Esophagus muscularis mucosa (tissue), 4 donors: ENCODE measurements at regions not wholly inside any gene's neighbourhood (a gene's known extent, or its start where the extent isn't known, plus 50 kb on each side); places are given as distances from the start of the nearest gene placed in this dataset.

ENCODE experiments used
- DNase-seq: peaks from one replicate; pipeline ENCODE4 v3.0.0-alpha.2; 2017; ENCODE audit errors: extremely low spot score
- H3K27ac ChIP-seq, 4 donors: fragments of 200-600 bp; sonication (generic); replicated peaks in 1 of 4; 1 replicate in 3 of 4; 2 replicates in 1 of 4; pipeline ENCODE4 v1.5.1; 2016 to 2019; ENCODE audit warnings: mild to moderate bottlenecking in 1 of 4
- H3K27me3 ChIP-seq, 4 donors: fragments of 200-600 bp; sonication (generic); one replicate each; pipeline versions ENCODE4 v1.5.1 to v1.6.0; 2016 to 2019
- H3K36me3 ChIP-seq, 4 donors: fragments of 200-600 bp; sonication (generic); one replicate each; pipeline ENCODE4 v1.5.1; 2016 to 2019
- H3K4me1 ChIP-seq, 4 donors: fragments of 200-600 bp; sonication (generic); one replicate each; pipeline ENCODE4 v1.5.1; 2016 to 2019
- H3K4me3 ChIP-seq, 4 donors: fragments of 200-600 bp; sonication (generic); 1 replicate in 2 of 4; 2 replicates in 2 of 4; pipeline ENCODE4 v1.5.1; 2016 to 2019; ENCODE audit warnings: mild to moderate bottlenecking in 4 of 4, moderate library complexity in 1 of 4
- H3K9me3 ChIP-seq, 4 donors: fragments of 200-600 bp; sonication (generic); 1 replicate in 3 of 4; 2 replicates in 1 of 4; pipeline ENCODE4 v1.5.1; 2016 to 2019
- EP300 ChIP-seq: sonication (generic); formaldehyde crosslinking; IDR thresholded peaks from one replicate; pipeline ENCODE4 v1.6.1; 2017; ENCODE audit warnings: antibody characterized with exemption
- POLR2A ChIP-seq: fragments of 450-650 bp; IDR thresholded peaks from one replicate; pipeline ENCODE4 v1.6.1; 2017; ENCODE audit warnings: antibody characterized with exemption, moderate library complexity, mild to moderate bottlenecking, low read depth
- POLR2AphosphoS5 ChIP-seq, 2 donors: sonication (generic); formaldehyde crosslinking; IDR thresholded peaks; one replicate each; pipeline ENCODE4 v1.6.1; 2017; ENCODE audit warnings: antibody characterized with exemption in 2 of 2
- WGBS: methylation state at CpG from one replicate; pipeline ENCODE4 v1.1.5; 2018; 5-methylcytosine and 5-hydroxymethylcytosine counted together
- intact Hi-C: fragments of 100-400 bp; cut with DNase I; formaldehyde crosslinking; loops from one replicate; pipeline ENCODE4 v1.15.1; 2023
- TF ChIP-seq, protein P1 (sequence below), 3 experiments: fragments of 200-600 bp in 2 of 3; fragments of 450-650 bp in 1 of 3; sonication (generic) in 2 of 3; IDR thresholded peaks; one replicate each; pipeline ENCODE4 v1.5.1; 2017 to 2019; ENCODE audit warnings: antibody characterized with exemption in 3 of 3, mild to moderate bottlenecking in 2 of 3, moderate library complexity in 1 of 3

DNA sequence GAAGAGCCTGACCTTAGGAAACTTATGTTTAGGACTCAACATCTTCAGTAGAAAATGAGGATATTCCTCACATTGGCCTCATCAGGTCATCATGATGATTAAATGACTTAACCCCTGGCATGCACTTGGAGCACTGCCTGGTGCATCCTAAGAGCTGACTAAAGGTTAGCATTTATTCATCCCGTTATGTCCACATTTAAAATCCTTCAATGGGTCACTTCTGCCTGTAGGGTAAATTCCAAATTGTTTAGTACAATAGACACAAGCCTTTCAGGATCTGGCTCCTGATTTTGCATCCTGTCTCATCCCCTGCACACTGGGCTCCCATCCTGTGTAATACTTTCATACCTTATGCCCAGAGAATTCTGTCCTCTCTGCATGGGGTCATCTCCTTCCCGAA lies 195.2 kb upstream of the MCTP2 start:
- no peaks in the 10 kb centered on the region for H3K36me3 ChIP-seq
- H3K4me3 ChIP-seq, result no peak overlapping the region
- WGBS, result 87% methylated on average over 2 of the region's 2 CpGs
- no peaks in the 10 kb centered on the region for H3K9me3 ChIP-seq
- no peak for TF ChIP-seq POLR2AphosphoS5 (IDR thresholded peaks at IDR 0.05)
- TF ChIP-seq POLR2A, result no peak
- TF ChIP-seq, protein P1, sequence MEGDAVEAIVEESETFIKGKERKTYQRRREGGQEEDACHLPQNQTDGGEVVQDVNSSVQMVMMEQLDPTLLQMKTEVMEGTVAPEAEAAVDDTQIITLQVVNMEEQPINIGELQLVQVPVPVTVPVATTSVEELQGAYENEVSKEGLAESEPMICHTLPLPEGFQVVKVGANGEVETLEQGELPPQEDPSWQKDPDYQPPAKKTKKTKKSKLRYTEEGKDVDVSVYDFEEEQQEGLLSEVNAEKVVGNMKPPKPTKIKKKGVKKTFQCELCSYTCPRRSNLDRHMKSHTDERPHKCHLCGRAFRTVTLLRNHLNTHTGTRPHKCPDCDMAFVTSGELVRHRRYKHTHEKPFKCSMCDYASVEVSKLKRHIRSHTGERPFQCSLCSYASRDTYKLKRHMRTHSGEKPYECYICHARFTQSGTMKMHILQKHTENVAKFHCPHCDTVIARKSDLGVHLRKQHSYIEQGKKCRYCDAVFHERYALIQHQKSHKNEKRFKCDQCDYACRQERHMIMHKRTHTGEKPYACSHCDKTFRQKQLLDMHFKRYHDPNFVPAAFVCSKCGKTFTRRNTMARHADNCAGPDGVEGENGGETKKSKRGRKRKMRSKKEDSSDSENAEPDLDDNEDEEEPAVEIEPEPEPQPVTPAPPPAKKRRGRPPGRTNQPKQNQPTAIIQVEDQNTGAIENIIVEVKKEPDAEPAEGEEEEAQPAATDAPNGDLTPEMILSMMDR (IDR thresholded peaks at IDR 0.05), result no peak
- TF ChIP-seq EP300, result no peak
- no peak for DNase-seq
- peak overlapping the region in 1 of 4 donors; percentile 41 for H3K27ac ChIP-seq
- H3K27me3 ChIP-seq, result no peaks in the 10 kb centered on the region
- intact Hi-C loops, result no loop called here
- peaks cover 0 to 48% (median 22%) of the 10 kb centered on the region in 4 donors for H3K4me1 ChIP-seq

DNA sequence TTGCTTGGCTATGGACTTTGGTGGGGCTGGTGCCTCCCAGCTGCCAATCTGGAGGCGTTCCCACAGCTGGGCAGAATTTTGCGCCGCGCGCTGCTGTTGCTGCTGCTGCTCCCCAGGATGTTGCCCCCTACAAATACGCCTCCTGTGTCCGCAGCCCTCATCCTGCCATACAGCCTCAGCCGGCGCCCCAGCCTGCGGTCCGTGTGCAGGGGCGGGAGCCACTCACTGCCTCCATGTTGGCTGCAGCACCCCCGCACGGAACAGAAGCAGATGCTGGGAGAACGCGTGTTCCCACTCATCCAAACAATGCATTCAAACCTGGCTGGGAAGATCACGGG lies 197.7 kb upstream of the MCTP2 start:
- TF ChIP-seq EP300 (no peak), POLR2AphosphoS5 (IDR thresholded peaks at IDR 0.05) (no peak), POLR2A (no peak)
- TF ChIP-seq, protein P1 (IDR thresholded peaks at IDR 0.05), result no peak
- H3K4me3 ChIP-seq, result no peak overlapping the region
- H3K27ac ChIP-seq, result no peak overlapping the region
- H3K27me3 ChIP-seq, result no peaks in the 10 kb centered on the region
- peaks cover 0 to 69% (median 40%) of the 10 kb centered on the region in 4 donors for H3K4me1 ChIP-seq
- intact Hi-C loops, result no loop called here
- WGBS, result 95% methylated on average over 17 of the region's 17 CpGs
- no peak for DNase-seq
- no peaks in the 10 kb centered on the region for H3K36me3 ChIP-seq
- no peaks in the 10 kb centered on the region for H3K9me3 ChIP-seq

DNA sequence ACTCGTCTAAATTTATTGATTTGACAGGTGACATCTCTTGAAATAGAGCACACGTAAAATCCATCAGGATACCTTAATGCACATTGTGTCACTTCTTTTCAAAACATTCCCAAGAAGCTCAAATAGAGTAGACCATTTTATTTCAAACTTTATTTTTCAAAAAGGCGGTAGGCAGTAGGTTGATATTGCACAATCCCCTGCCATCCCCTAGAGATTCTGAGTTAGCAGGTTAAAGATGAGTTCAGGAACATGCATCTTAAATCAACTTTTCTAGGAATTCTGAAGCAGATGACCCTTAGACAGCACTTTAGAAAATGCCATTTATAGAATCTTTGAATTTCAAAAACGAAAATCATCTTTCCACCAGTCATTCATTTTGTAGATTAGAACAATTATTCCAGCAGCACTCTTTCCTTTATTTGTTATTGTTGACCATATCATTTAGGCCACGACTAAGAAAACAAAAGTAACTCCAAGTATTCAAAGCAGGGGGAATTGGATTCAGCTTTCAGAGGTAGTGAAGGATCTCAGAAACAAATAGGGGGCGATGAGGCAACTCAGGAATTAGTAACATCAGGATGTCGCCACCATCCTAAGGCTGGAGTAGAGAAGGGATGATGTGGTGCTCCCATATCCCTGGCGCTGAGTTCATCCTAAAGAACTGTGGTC lies 198.2 kb upstream of the MCTP2 start:
- intact Hi-C loops, result no loop called here
- Histone ChIP-seq H3K27ac (no peak overlapping the region), H3K9me3 (no peaks in the 10 kb centered on the region), H3K4me3 (no peak overlapping the region), H3K36me3 (no peaks in the 10 kb centered on the region), H3K4me1 (peaks cover 0 to 69% (median 40%) of the 10 kb centered on the region in 4 donors), H3K27me3 (no peaks in the 10 kb centered on the region)
- DNase-seq, result no peak
- WGBS, result 73% methylated on average over 8 of the region's 8 CpGs
- no peak for TF ChIP-seq POLR2A

DNA sequence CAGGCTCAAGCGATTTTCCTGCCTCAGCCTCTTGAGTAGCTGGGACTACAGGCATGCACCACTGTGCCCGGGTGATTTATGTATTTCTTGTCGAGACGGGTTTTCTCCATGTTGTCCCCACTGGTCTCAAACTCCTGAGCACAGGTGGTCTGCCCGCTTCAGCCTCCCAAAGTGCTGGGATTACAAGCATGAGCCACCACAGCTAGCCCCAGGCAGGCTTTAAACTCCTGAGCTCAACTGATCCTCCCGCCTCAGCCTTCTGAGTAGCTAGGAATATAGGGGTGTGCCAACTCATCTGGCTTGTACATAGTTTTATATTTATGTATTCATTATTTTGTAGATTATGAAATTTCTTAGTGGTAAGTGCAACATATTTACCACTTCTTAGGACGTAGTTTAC lies 198.8 kb upstream of the MCTP2 start:
- Histone ChIP-seq H3K9me3 (no peaks in the 10 kb centered on the region), H3K4me3 (no peak overlapping the region), H3K27ac (no peak overlapping the region), H3K27me3 (no peaks in the 10 kb centered on the region), H3K4me1 (peaks cover 0 to 69% (median 40%) of the 10 kb centered on the region in 4 donors), H3K36me3 (no peaks in the 10 kb centered on the region)
- intact Hi-C loops, result no loop called here
- 92% methylated on average over 7 of the region's 7 CpGs for WGBS
- no peak for TF ChIP-seq EP300
- TF ChIP-seq POLR2AphosphoS5 (IDR thresholded peaks at IDR 0.05), result no peak
- TF ChIP-seq POLR2A, result no peak
- TF ChIP-seq, protein P1 (IDR thresholded peaks at IDR 0.05), result no peak
- DNase-seq, result no peak

DNA sequence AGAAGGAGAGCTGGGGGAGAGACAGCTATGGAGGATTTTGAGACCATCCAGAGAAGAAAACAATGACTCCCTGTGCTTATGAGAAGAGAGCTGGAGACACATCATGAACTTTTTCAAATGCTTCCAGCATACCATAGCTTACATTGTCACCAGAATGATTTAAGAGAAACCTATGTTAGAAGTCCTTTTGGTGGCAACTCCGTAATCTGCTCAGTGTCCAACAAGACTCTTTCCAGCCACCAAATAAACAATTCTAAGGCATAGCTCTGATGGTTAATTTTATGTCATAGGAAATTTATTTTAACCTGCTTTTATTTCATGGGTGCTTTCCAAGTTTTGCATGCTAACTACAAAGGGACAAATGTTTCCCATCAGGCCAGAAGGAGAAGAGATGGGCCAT lies 200.3 kb upstream of the MCTP2 start:
- no peak for DNase-seq
- TF ChIP-seq POLR2AphosphoS5 (IDR thresholded peaks at IDR 0.05) (no peak), EP300 (no peak), POLR2A (no peak)
- TF ChIP-seq, protein P1 (IDR thresholded peaks at IDR 0.05), result no peak
- intact Hi-C loops, result no loop called here
- H3K9me3 ChIP-seq, result no peaks in the 10 kb centered on the region
- 48% methylated on average over 1 of the region's 1 CpG for WGBS
- no peak overlapping the region for H3K4me3 ChIP-seq
- H3K27me3 ChIP-seq, result no peaks in the 10 kb centered on the region
- no peaks in the 10 kb centered on the region for H3K36me3 ChIP-seq
- peak overlapping the region; percentile 50 to 74 (median 57) for H3K27ac ChIP-seq
- peaks cover 0 to 67% (median 40%) of the 10 kb centered on the region in 4 donors for H3K4me1 ChIP-seq
